ENCODE measurements at regions not wholly inside any gene's neighbourhood (a gene's known extent, or its start where the extent isn't known, plus 50 kb on each side); places are given as distances from the start of the nearest gene placed in this dataset.

DNA sequence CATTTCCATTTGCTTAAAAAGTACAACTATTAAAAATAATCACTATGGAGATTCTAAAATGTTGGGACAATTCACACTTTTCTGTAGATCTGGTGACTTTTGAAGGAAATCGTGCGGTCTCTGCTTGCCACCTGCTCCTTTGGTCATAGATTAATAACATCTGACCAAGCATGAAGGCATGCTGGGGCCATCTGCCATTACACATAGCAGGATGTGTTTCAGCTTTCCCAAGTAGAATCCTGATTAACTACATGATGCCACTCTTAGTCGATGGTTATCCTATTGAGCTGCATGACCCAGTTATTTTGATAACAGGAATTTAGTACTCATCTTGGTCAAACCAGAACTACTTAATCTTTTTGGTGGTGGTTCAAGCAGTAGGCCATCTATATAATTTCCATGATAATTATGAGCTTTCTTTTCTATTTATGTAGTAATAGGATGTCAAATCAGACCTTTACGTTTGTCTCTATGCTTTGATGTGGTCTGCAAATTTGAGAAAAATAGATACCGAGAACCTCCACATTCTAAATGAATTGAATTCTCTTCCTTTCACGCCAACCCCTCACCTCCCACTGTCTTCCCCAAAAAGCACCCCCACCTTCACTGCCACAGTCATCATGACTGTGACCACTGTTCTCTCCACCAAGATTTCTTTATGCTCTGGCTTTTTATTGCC is 158.1 kb downstream of the DIPK2A start:
- intact Hi-C loops (cut with DNase I) = no loop called here
- H3K4me3 ChIP-seq = no peak overlapping the region
- no peak for DNase-seq (ENCODE audit: low spot score)
- H3K27ac ChIP-seq = no peak overlapping the region
- H3K4me1 ChIP-seq (replicated peaks) = no peaks in the 10 kb centered on the region
- H3K27me3 ChIP-seq (replicated peaks; ENCODE audit: insufficient read depth) = no peaks in the 10 kb centered on the region
- 96% methylated on average over 6 of the region's 6 CpGs for WGBS
- H3K9me3 ChIP-seq = no peaks in the 10 kb centered on the region
- no peak for TF ChIP-seq POLR2A (IDR thresholded peaks at IDR 0.05)
- TF ChIP-seq, protein P1, sequence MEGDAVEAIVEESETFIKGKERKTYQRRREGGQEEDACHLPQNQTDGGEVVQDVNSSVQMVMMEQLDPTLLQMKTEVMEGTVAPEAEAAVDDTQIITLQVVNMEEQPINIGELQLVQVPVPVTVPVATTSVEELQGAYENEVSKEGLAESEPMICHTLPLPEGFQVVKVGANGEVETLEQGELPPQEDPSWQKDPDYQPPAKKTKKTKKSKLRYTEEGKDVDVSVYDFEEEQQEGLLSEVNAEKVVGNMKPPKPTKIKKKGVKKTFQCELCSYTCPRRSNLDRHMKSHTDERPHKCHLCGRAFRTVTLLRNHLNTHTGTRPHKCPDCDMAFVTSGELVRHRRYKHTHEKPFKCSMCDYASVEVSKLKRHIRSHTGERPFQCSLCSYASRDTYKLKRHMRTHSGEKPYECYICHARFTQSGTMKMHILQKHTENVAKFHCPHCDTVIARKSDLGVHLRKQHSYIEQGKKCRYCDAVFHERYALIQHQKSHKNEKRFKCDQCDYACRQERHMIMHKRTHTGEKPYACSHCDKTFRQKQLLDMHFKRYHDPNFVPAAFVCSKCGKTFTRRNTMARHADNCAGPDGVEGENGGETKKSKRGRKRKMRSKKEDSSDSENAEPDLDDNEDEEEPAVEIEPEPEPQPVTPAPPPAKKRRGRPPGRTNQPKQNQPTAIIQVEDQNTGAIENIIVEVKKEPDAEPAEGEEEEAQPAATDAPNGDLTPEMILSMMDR (IDR thresholded peaks at IDR 0.05) = no peak
- H3K36me3 ChIP-seq = no peaks in the 10 kb centered on the region

GRCh38 chr3:144141074-144141473 is 169.5 kb downstream of the DIPK2A start:
- intact Hi-C loops (cut with DNase I) = no loop called here
- Histone ChIP-seq H3K4me3 (no peak overlapping the region), H3K27me3 (replicated peaks; ENCODE audit: insufficient read depth) (no peaks in the 10 kb centered on the region), H3K36me3 (no peaks in the 10 kb centered on the region), H3K27ac (no peak overlapping the region), H3K9me3 (no peaks in the 10 kb centered on the region), H3K4me1 (replicated peaks) (no peaks in the 10 kb centered on the region)
- WGBS = 57% methylated on average over 2 of the region's 2 CpGs
- DNase-seq (ENCODE audit: low spot score) = no peak
- TF ChIP-seq POLR2AphosphoS5 (IDR thresholded peaks at IDR 0.05) = no peak
- no peak for TF ChIP-seq POLR2A (IDR thresholded peaks at IDR 0.05)
- TF ChIP-seq, protein P1 (IDR thresholded peaks at IDR 0.05) = no peak

GRCh38 chr3:144141496-144141895 is 169.9 kb downstream of the DIPK2A start:
- Histone ChIP-seq H3K4me3 (no peak overlapping the region), H3K27ac (peak overlapping the region in 1 of 2 donors; percentile 3), H3K27me3 (replicated peaks; ENCODE audit: insufficient read depth) (no peaks in the 10 kb centered on the region), H3K36me3 (no peaks in the 10 kb centered on the region), H3K4me1 (replicated peaks) (no peaks in the 10 kb centered on the region), H3K9me3 (no peaks in the 10 kb centered on the region)
- intact Hi-C loops (cut with DNase I) = no loop called here
- 83% methylated on average over 1 of the region's 1 CpG for WGBS
- DNase-seq (ENCODE audit: low spot score) = no peak
- TF ChIP-seq POLR2AphosphoS5 (IDR thresholded peaks at IDR 0.05) = no peak
- no peak for TF ChIP-seq POLR2A (IDR thresholded peaks at IDR 0.05)
- TF ChIP-seq, protein P1 (IDR thresholded peaks at IDR 0.05) = no peak

GRCh38 chr3:144142151-144142840 is 170.7 kb downstream of the DIPK2A start:
- DNase-seq (ENCODE audit: low spot score) = no peak
- 25% methylated on average over 5 of the region's 5 CpGs for WGBS
- intact Hi-C loops (cut with DNase I) = no loop called here
- no peaks in the 10 kb centered on the region for H3K36me3 ChIP-seq
- H3K27ac ChIP-seq = peak overlapping the region; percentile 3 to 58
- H3K27me3 ChIP-seq (replicated peaks; ENCODE audit: insufficient read depth) = no peaks in the 10 kb centered on the region
- H3K4me3 ChIP-seq = no peak overlapping the region
- no peaks in the 10 kb centered on the region for H3K9me3 ChIP-seq
- TF ChIP-seq POLR2AphosphoS5 (IDR thresholded peaks at IDR 0.05) (no peak), POLR2A (IDR thresholded peaks at IDR 0.05) (no peak)
- TF ChIP-seq, protein P1 (IDR thresholded peaks at IDR 0.05) = no peak
- H3K4me1 ChIP-seq (replicated peaks) = no peaks in the 10 kb centered on the region

DNA sequence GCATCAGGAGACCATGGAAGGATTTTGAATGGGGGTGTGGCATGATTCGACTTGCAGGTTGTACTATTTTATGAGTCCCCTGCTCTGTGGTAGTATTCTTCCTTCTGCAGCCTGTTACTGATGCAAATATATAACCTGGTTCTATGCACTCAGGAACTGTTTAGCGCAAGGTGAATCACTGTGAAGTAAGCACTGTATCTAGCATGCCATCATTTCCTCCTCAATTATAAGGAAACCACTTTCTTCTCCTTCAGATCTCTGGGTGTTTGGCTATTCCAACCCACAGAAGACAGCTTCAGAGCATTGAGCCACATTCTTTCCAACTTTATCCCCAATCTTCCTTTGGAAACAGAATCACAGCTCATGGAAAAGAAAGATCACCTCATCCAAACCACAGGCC is 176.7 kb downstream of the DIPK2A start:
- Histone ChIP-seq H3K9me3 (no peaks in the 10 kb centered on the region), H3K36me3 (no peaks in the 10 kb centered on the region), H3K4me1 (replicated peaks) (no peaks in the 10 kb centered on the region), H3K4me3 (no peak overlapping the region), H3K27me3 (replicated peaks; ENCODE audit: insufficient read depth) (no peaks in the 10 kb centered on the region), H3K27ac (no peak overlapping the region)
- TF ChIP-seq, protein P1 (IDR thresholded peaks at IDR 0.05) = no peak
- TF ChIP-seq POLR2A (IDR thresholded peaks at IDR 0.05) = no peak
- TF ChIP-seq POLR2AphosphoS5 (IDR thresholded peaks at IDR 0.05) = no peak
- 92% methylated on average over 2 of the region's 2 CpGs for WGBS
- no peak for DNase-seq (ENCODE audit: low spot score)
- intact Hi-C loops (cut with DNase I) = no loop called here
